HCT116 (cell line): ENCODE measurements at regions not wholly inside any gene's neighbourhood (a gene's known extent, or its start where the extent isn't known, plus 50 kb on each side); places are given as distances from the start of the nearest gene placed in this dataset.

Experiments used
- ATAC-seq: fragments of 200-7000 bp; cut with Tn5 transposase; 2 replicates; pipeline ENCODE4 v1.9.1; 2020; ENCODE audit warnings: mild to moderate bottlenecking, moderate library complexity
- BruUV-seq: library from RNA; stranded (reverse); fragments of 400-500 nt; replicated peaks from 2 replicates; lab custom pipeline; 2021; lab: Mats Ljungman, UMichigan
- CTCF ChIA-PET: fragments of 300-600 bp; sonication (Branson Sonifier 250); formaldehyde crosslinking; loops from one replicate; lab custom pipeline; 2021; ENCODE audit warnings: antibody characterized with exemption; lab: Charles Lee
- POLR2A ChIA-PET: fragments of 300-600, 350-600 bp; sonication (Branson Sonifier 250); formaldehyde crosslinking; loops from one replicate; lab custom pipeline; 2021; ENCODE audit warnings: antibody characterized with exemption; lab: Charles Lee
- RAD21 ChIA-PET, 2 experiments: fragments of 300-600 bp; sonication (Branson Sonifier 250); formaldehyde crosslinking; loops; one replicate each; lab custom pipeline; 2023; ENCODE audit warnings: low total read pairs in 2 of 2; ENCODE audit not compliant: uncharacterized antibody in 2 of 2, unreplicated experiment in 2 of 2, low non-redundant PET in 1 of 2; lab: Charles Lee
- DNase-seq: peaks from one replicate; pipeline ENCODE4 v3.0.0-alpha.2; 2010; ENCODE audit warnings: low read depth, low spot score
- H2AFZ ChIP-seq: fragments of 200-600 bp; shearing (Covaris generic), sonication (generic); 2 replicates; pipeline ENCODE4 v1.6.1; 2017; ENCODE audit warnings: low read depth, mixed run types, mixed read lengths, antibody characterized with exemption, low read length; ENCODE audit not compliant: poor library complexity, severe bottlenecking
- H3K27ac ChIP-seq: 2 replicates; pipeline ENCODE4 v1.5.1; 2012; ENCODE audit warnings: low read depth, low read length
- H3K27me3 ChIP-seq: fragments of 200-600 bp; sonication (generic); 2 replicates; pipeline ENCODE4 v1.6.1; 2016; ENCODE audit warnings: mixed run types, low read length, mixed read lengths; ENCODE audit not compliant: insufficient read depth
- H3K36me3 ChIP-seq, 2 experiments: fragments of 200-500 bp in 1 of 2; fragments of 200-600 bp in 1 of 2; sonication (Bioruptor generic) in 1 of 2; sonication (generic) in 1 of 2; 2 replicates each; pipeline versions ENCODE4 v1.5.1 to v1.6.1; 2014 to 2016; ENCODE audit warnings: low read length in 2 of 2, inconsistent platforms in 1 of 2, mixed read lengths in 1 of 2, mixed run types in 1 of 2; ENCODE audit not compliant: insufficient read depth in 2 of 2, control insufficient read depth in 1 of 2
- H3K4me1 ChIP-seq, 2 experiments: fragments of 200-600 bp in 1 of 2; sonication (generic) in 1 of 2; 2 replicates each; pipeline versions ENCODE4 v1.5.1 to v1.6.1; 2012 to 2017; ENCODE audit warnings: low read length in 2 of 2, inconsistent platforms in 1 of 2, mild to moderate bottlenecking in 1 of 2, mixed read lengths in 1 of 2, mixed run types in 1 of 2, moderate library complexity in 1 of 2; ENCODE audit not compliant: insufficient read depth in 2 of 2, control insufficient read depth in 1 of 2
- H3K4me2 ChIP-seq: fragments of 200-600 bp; sonication (generic); 2 replicates; pipeline ENCODE4 v1.6.1; 2017; ENCODE audit warnings: mixed run types, low read length, mixed read lengths
- H3K4me3 ChIP-seq, 2 experiments: fragments of 200-600 bp in 1 of 2; sonication (generic) in 1 of 2; replicated peaks in 1 of 2; 2 replicates each; pipeline ENCODE4 v1.5.1; 2011 to 2016; ENCODE audit warnings: low read length in 2 of 2, control low read depth in 1 of 2, low read depth in 1 of 2, mild to moderate bottlenecking in 1 of 2, mixed read lengths in 1 of 2, mixed run types in 1 of 2
- H3K79me2 ChIP-seq: fragments of 200-600 bp; sonication (generic); 2 replicates; pipeline ENCODE4 v1.6.1; 2017; ENCODE audit warnings: mild to moderate bottlenecking, mixed run types, low read length, moderate library complexity, mixed read lengths; ENCODE audit not compliant: insufficient read depth
- H3K9ac ChIP-seq: fragments of 200-600 bp; sonication (generic); 2 replicates; pipeline ENCODE4 v1.6.1; 2016; ENCODE audit warnings: low read length, mixed read lengths
- H3K9me2 ChIP-seq: fragments of 200-600 bp; sonication (generic), shearing (Covaris generic); 2 replicates; pipeline ENCODE4 v1.6.1; 2017; ENCODE audit warnings: mixed run types, mild to moderate bottlenecking, moderate library complexity; ENCODE audit not compliant: insufficient read depth
- H3K9me3 ChIP-seq, 2 experiments: fragments of 200-500 bp in 1 of 2; fragments of 200-600 bp in 1 of 2; sonication (Bioruptor generic) in 1 of 2; sonication (generic) in 1 of 2; 2 replicates each; pipeline ENCODE4 v1.6.1; 2014 to 2017; ENCODE audit warnings: low read length in 2 of 2, mixed read lengths in 2 of 2, inconsistent platforms in 1 of 2, low read depth in 1 of 2, mild to moderate bottlenecking in 1 of 2, mixed run types in 1 of 2, moderate library complexity in 1 of 2; ENCODE audit not compliant: control insufficient read depth in 1 of 2, insufficient read depth in 1 of 2
- H4K20me1 ChIP-seq: fragments of 200-600 bp; sonication (generic), shearing (Covaris generic); 2 replicates; pipeline ENCODE4 v1.6.1; 2017; ENCODE audit warnings: mixed run types, mild to moderate bottlenecking, moderate library complexity; ENCODE audit not compliant: insufficient read depth
- ATF3 ChIP-seq: IDR thresholded peaks from 2 replicates; pipeline ENCODE4 v1.6.1; 2012
- CBX3 ChIP-seq: IDR thresholded peaks from 2 replicates; pipeline ENCODE4 v1.6.1; 2012; ENCODE audit warnings: low read depth
- CEBPB ChIP-seq: IDR thresholded peaks from 2 replicates; pipeline ENCODE4 v1.6.1; 2012; ENCODE audit warnings: low read depth
- EGR1 ChIP-seq: IDR thresholded peaks from 2 replicates; pipeline ENCODE4 v1.6.1; 2012; ENCODE audit warnings: low read depth
- EZH2 ChIP-seq: fragments of 200-600 bp; sonication (generic); IDR thresholded peaks from 2 replicates; pipeline ENCODE4 v1.6.1; 2017; ENCODE audit warnings: antibody characterized with exemption, mixed run types
- EZH2phosphoT487 ChIP-seq: fragments of 200-600 bp; IDR thresholded peaks from 2 replicates; pipeline ENCODE4 v1.6.1; 2018; ENCODE audit warnings: antibody characterized with exemption, borderline replicate concordance
- FOSL1 ChIP-seq: IDR thresholded peaks from 2 replicates; pipeline ENCODE4 v1.6.1; 2012; ENCODE audit warnings: low read depth
- JUND ChIP-seq: IDR thresholded peaks from 2 replicates; pipeline ENCODE4 v1.6.1; 2012
- MAX ChIP-seq: IDR thresholded peaks from 2 replicates; pipeline ENCODE4 v1.6.1; 2012
- POLR2AphosphoS5 ChIP-seq: IDR thresholded peaks from 2 replicates; pipeline ENCODE4 v1.6.1; 2011; ENCODE audit warnings: mild to moderate bottlenecking, low read depth, low read length, moderate library complexity
- RAD21 ChIP-seq: IDR thresholded peaks from 2 replicates; pipeline ENCODE4 v1.6.1; 2012; ENCODE audit warnings: low read depth, mild to moderate bottlenecking
- YY1 ChIP-seq: IDR thresholded peaks from 2 replicates; pipeline ENCODE4 v1.6.1; 2011; ENCODE audit warnings: low read length, low read depth, moderate library complexity, mild to moderate bottlenecking; ENCODE audit not compliant: insufficient replicate concordance; ENCODE audit errors: extremely low read depth
- ZBTB33 ChIP-seq: IDR thresholded peaks from 2 replicates; pipeline ENCODE4 v1.6.1; 2011; ENCODE audit warnings: mild to moderate bottlenecking, low read length, moderate library complexity; ENCODE audit not compliant: insufficient replicate concordance; ENCODE audit errors: extremely low read depth
- ZFX ChIP-seq: fragments of 450-650 bp; IDR thresholded peaks from 2 replicates; pipeline ENCODE4 v1.6.1; 2017
- ZNF274 ChIP-seq: fragments of 200-500 bp; sonication (Bioruptor generic); IDR thresholded peaks from 2 replicates; pipeline ENCODE4 v1.6.1; 2014; ENCODE audit warnings: mild to moderate bottlenecking, low read depth, low read length, inconsistent platforms
- intact Hi-C: fragments of 100-400 bp; cut with micrococcal nuclease; formaldehyde crosslinking; loops from 2 replicates; pipeline ENCODE4 v1.10.0; 2022

- no peaks in the 10 kb centered on the region for H3K9me2 ChIP-seq
- H3K9me3 ChIP-seq: no peaks in the 10 kb centered on the region
- H3K9ac ChIP-seq: no peak overlapping the region
- POLR2A ChIA-PET: no interaction called here
- RAD21 ChIA-PET: no interaction called here
- BruUV-seq: no TSS peak
- no peaks in the 10 kb centered on the region for H3K27me3 ChIP-seq
- no peaks in the 10 kb centered on the region for H3K79me2 ChIP-seq
- TF ChIP-seq CBX3: no peak
- no peak for TF ChIP-seq RAD21
- TF ChIP-seq POLR2AphosphoS5: no peak
- TF ChIP-seq JUND: no peak
- no peak for TF ChIP-seq MAX
- TF ChIP-seq ZFX: no peak
- no peak for TF ChIP-seq EZH2
- no peak for TF ChIP-seq ZNF274
- TF ChIP-seq CEBPB: no peak
- TF ChIP-seq EZH2phosphoT487: no peak
- H3K4me3 ChIP-seq: no peak overlapping the region
- no peaks in the 10 kb centered on the region for H4K20me1 ChIP-seq
- ATAC-seq (no peak), DNase-seq (no peak)
- H3K36me3 ChIP-seq: no peaks in the 10 kb centered on the region
- no peak overlapping the region for H3K27ac ChIP-seq
- intact Hi-C loops: no loop called here
- H2AFZ ChIP-seq: no peak overlapping the region
- no peaks in the 10 kb centered on the region for H3K4me1 ChIP-seq
- CTCF ChIA-PET: no interaction called here
- H3K4me2 ChIP-seq: no peak overlapping the region
Observed at GRCh38 chr15:95132774-95133173, 901.4 kb downstream of the MCTP2 start.

GRCh38 chr15:95134431-95135110 lies 903.2 kb downstream of the MCTP2 start:
- H3K4me2 ChIP-seq: no peak overlapping the region
- no peak overlapping the region for H3K9ac ChIP-seq
- DNase-seq: no peak
- no peaks in the 10 kb centered on the region for H3K9me3 ChIP-seq
- CTCF ChIA-PET: no interaction called here
- BruUV-seq: no TSS peak
- H3K27me3 ChIP-seq: no peaks in the 10 kb centered on the region
- no peaks in the 10 kb centered on the region for H3K9me2 ChIP-seq
- H3K4me3 ChIP-seq: no peak overlapping the region
- POLR2A ChIA-PET: no interaction called here
- no peaks in the 10 kb centered on the region for H3K36me3 ChIP-seq
- no peaks in the 10 kb centered on the region for H3K79me2 ChIP-seq
- no peaks in the 10 kb centered on the region for H3K4me1 ChIP-seq
- H3K27ac ChIP-seq: no peak overlapping the region
- intact Hi-C loops: no loop called here
- H2AFZ ChIP-seq: no peak overlapping the region
- H4K20me1 ChIP-seq: no peaks in the 10 kb centered on the region
- no peak for ATAC-seq
- RAD21 ChIA-PET: no interaction called here
- TF ChIP-seq EZH2phosphoT487 (no peak), YY1 (no peak), ZBTB33 (no peak), POLR2AphosphoS5 (no peak), EGR1 (no peak), JUND (no peak), ZFX (no peak), ATF3 (no peak), CBX3 (no peak), FOSL1 (no peak)
- TF ChIP-seq, all 23 proteins: peak for 0
